T-helper 1 cell treated with Interleukin-12 subunit alpha and Interleukin-12 subunit beta and Interleukin-4 antibody, amounts not matched to agents 30 μg/mL and 1 μg/mL, for 36 hours (primary cell): ENCODE measurements at regions not wholly inside any gene's neighbourhood (a gene's known extent, or its start where the extent isn't known, plus 50 kb on each side); places are given as distances from the start of the nearest gene placed in this dataset.

Experiments used
- H3K27ac Mint-ChIP-seq: one replicate; pipeline ENCODE4 v1.8.0; 2021; ENCODE audit warnings: mild to moderate bottlenecking, mixed read lengths
- H3K27me3 Mint-ChIP-seq: one replicate; pipeline ENCODE4 v1.8.0; 2021; ENCODE audit warnings: low read depth, mixed read lengths
- H3K36me3 Mint-ChIP-seq: one replicate; pipeline ENCODE4 v1.8.0; 2021; ENCODE audit warnings: low read depth, mixed read lengths
- H3K4me1 Mint-ChIP-seq: one replicate; pipeline ENCODE4 v1.8.0; 2021; ENCODE audit warnings: low read depth, mixed read lengths
- H3K4me3 Mint-ChIP-seq: one replicate; pipeline ENCODE4 v1.8.0; 2021; ENCODE audit warnings: mild to moderate bottlenecking, moderate library complexity, mixed read lengths
- H3K9me3 Mint-ChIP-seq: one replicate; pipeline ENCODE4 v1.8.0; 2021; ENCODE audit warnings: mixed read lengths

DNA sequence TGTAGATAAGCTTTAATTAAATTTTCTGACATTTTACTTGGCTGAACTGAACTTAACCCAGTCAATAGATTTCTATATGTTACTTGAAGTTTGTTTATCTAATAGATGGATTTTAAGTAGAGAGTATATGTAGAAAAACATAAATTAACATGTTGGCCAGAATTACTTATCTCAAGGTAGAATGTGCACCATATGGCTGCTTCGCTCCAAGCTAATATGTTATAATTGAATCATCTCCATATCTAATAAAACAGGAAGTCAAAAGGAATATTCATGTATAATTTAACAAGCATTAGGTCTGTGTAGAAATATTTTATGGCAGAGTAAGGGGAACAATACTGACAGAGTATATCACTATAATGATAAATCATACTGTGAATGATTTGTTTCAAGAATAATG lies 650.7 kb upstream of the ALCAM start:
- Mint-ChIP-seq H3K27ac (no peak overlapping the region), H3K9me3 (no peaks in the 10 kb centered on the region), H3K4me1 (no peaks in the 10 kb centered on the region), H3K4me3 (no peak overlapping the region), H3K27me3 (no peaks in the 10 kb centered on the region), H3K36me3 (no peaks in the 10 kb centered on the region)

DNA sequence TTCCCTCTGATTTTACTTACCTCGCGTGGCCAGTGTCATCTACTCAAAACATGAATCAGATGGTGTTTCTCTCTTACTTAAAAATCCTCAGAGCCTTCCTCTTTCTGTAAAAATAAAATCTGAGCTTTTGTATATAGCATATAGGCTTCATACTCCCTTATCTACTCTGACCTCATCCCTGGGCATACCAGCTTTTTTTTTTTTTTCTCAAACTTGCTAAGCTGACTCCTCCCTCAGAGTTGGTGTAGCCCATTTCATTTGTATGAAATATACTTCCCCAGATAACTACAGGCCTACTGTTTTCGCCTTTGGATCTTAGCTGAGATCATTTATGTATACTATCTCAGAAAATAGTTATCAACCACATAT lies 648.9 kb upstream of the ALCAM start:
- Mint-ChIP-seq H3K27me3 (no peaks in the 10 kb centered on the region), H3K27ac (no peak overlapping the region), H3K36me3 (no peaks in the 10 kb centered on the region), H3K4me3 (no peak overlapping the region), H3K4me1 (no peaks in the 10 kb centered on the region), H3K9me3 (no peaks in the 10 kb centered on the region)

DNA sequence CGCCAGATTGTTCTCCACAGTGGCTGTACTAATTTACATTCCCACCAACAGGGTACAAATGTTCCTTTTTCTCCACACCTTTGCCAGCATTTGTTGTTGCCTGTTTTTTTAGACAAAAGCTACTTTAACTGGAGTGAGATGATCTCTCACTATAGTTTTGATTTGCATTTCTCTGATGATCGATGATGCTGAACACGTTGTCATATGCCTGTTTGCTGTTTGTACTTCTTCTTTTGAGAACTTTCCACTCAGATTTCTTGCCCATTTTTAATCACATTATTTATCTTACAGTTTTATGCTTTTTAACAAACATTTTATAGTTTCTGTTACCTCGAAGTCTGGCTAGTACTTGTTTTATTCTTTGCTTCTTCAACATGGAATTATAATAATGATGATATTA lies 643.7 kb upstream of the ALCAM start:
- no peak overlapping the region for H3K4me3 Mint-ChIP-seq
- H3K36me3 Mint-ChIP-seq, result no peaks in the 10 kb centered on the region
- H3K27ac Mint-ChIP-seq, result no peak overlapping the region
- H3K4me1 Mint-ChIP-seq, result no peaks in the 10 kb centered on the region
- no peaks in the 10 kb centered on the region for H3K27me3 Mint-ChIP-seq
- H3K9me3 Mint-ChIP-seq, result no peaks in the 10 kb centered on the region

DNA sequence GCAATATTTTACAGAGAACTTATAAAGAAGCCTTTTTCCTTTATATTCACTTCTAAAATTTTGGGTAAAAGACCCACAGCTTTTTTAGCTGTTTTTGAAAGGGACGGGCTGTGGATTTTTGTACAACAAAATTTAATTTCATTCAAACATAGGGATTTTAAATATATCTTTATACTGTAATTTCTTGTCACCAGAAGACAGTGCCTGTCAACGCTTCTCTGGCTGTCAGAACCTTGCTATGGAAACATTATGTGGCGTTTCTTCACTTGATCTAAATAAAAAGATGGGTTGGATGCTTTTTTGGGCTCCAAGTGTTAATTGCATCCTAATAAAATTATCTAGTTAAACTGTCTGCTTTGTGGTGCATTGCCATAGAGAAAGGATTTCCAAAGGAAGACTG lies 635.6 kb upstream of the ALCAM start:
- Mint-ChIP-seq H3K4me3 (no peak overlapping the region), H3K36me3 (no peaks in the 10 kb centered on the region), H3K27me3 (no peaks in the 10 kb centered on the region), H3K4me1 (no peaks in the 10 kb centered on the region), H3K9me3 (no peaks in the 10 kb centered on the region), H3K27ac (no peak overlapping the region)

DNA sequence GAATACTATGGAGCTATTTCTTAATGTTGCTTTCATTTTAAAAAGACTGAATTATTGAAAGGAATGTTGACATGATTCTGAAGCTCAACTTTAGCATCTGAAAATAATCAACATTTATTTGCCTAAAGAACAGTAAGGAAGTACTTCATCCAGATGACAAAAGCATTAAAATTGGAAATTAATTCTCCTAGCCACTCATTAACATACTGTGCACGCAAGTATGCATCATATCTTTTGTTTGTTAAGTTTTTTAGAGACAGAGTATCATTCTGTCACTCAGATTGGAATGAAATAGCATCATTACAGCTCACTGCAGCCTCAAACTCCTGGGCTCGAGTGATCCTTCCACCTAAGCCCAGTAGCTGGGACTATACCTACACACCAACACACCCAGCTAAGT lies 632.1 kb upstream of the ALCAM start:
- H3K4me1 Mint-ChIP-seq, result no peaks in the 10 kb centered on the region
- H3K36me3 Mint-ChIP-seq, result no peaks in the 10 kb centered on the region
- no peak overlapping the region for H3K27ac Mint-ChIP-seq
- H3K27me3 Mint-ChIP-seq, result no peaks in the 10 kb centered on the region
- H3K9me3 Mint-ChIP-seq, result no peaks in the 10 kb centered on the region
- no peak overlapping the region for H3K4me3 Mint-ChIP-seq

DNA sequence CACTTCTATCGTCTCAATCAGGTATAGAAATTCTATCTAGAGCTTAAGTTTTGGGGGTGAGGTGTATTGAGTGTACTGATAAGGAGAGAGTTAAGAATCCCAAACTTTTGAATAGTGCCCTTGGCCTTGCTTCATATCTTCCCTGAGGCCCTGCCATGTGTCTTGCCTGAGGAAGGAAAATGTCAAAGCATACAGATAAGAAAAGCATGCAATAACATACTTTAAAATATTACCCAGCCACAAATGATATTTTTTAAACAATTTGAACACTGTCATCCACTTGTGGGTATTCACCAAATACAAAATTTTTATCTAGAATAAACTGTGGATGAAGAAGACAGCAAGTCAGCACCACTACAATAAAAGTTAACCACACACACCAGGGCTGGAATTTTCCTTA lies 631.0 kb upstream of the ALCAM start:
- Mint-ChIP-seq H3K9me3 (no peaks in the 10 kb centered on the region), H3K4me3 (no peak overlapping the region), H3K27me3 (no peaks in the 10 kb centered on the region), H3K27ac (no peak overlapping the region), H3K36me3 (no peaks in the 10 kb centered on the region), H3K4me1 (no peaks in the 10 kb centered on the region)

DNA sequence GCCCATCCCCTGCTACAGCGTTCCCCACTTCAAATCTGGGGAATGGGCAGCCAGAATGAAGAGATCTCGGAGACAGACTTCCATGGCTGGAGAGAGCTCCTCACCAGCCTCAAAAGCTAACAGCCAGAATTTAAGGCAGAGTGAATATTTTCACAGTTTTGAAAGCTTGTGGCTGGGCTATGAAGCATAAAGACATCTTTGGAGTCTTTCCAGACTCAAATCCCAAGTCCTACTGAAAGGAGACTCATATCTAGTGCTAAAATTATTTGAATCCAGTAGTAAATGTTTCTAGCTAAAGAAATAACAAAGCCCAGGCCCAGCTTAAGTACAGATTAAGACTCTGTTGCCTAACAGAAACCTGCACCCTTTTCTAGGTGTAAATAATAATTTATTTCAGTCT lies 628.4 kb upstream of the ALCAM start:
- Mint-ChIP-seq H3K4me3 (no peak overlapping the region), H3K4me1 (no peaks in the 10 kb centered on the region), H3K36me3 (no peaks in the 10 kb centered on the region), H3K9me3 (no peaks in the 10 kb centered on the region), H3K27me3 (no peaks in the 10 kb centered on the region), H3K27ac (no peak overlapping the region)

DNA sequence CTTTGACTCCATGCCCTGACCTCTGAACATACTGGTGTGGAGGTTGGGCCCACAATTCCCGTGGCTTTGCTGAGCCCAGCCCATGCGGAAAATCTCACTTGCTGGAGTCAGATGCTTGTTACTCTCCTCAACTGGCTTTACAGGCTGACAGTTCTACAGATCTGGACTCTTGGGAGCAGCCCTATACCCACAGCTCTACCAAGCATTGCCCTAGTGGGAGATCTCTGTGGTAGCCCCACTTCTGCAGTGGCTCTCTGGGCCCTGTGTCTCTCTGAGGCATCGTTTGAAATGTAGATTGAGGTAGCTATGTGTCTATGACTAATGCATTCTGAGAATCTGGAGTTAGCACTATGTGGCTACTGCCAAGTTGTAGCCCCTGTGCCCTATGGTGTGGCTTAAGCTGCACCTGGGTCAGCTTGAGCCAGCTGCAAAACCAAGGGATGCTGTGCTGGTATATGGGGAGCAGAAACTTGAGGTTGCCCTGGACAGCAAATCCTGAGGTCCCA lies 625.8 kb upstream of the ALCAM start:
- Mint-ChIP-seq H3K4me1 (no peaks in the 10 kb centered on the region), H3K9me3 (no peaks in the 10 kb centered on the region), H3K36me3 (no peaks in the 10 kb centered on the region), H3K27me3 (no peaks in the 10 kb centered on the region), H3K4me3 (no peak overlapping the region), H3K27ac (no peak overlapping the region)

DNA sequence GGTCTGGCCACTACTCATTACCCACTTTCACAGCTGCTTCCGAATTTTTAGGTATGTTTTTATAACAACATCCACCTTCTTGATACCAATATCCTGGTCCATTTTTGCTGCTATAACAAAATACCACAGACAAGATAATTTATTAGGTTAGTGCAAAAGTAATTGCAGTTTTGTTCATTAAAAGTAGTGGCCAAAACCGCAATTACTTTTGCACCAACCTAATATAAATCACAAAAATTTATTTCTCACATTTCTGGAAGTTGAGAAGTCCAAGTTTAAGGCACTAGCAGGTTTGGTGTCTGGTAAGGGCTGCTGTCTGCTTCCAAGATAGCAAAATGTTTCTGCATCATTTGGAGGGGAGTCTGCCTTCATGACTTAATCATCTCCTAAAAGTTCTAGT lies 624.7 kb upstream of the ALCAM start:
- Mint-ChIP-seq H3K27me3 (no peaks in the 10 kb centered on the region), H3K27ac (no peak overlapping the region), H3K4me3 (no peak overlapping the region), H3K4me1 (no peaks in the 10 kb centered on the region), H3K9me3 (no peaks in the 10 kb centered on the region), H3K36me3 (no peaks in the 10 kb centered on the region)

DNA sequence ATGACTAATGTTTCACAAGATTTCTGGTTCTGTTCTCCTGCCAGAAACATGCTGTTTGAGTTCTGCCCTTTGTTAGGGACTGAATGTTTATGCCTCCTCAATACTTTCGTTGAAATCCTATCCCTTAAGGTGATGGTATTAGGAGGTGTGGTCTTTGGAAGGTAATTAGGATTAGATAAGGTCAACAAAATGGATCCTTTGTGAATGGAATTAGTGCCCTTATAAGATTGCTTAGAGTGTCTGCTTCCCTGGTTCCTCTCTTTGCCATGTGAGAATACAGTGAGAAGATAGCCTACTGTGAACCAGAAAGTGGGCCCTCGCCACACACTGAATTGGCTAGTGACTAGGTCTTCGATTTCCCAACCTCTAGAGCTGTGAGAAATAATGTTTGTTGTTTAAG lies 621.4 kb upstream of the ALCAM start:
- no peaks in the 10 kb centered on the region for H3K36me3 Mint-ChIP-seq
- H3K4me1 Mint-ChIP-seq, result no peaks in the 10 kb centered on the region
- no peak overlapping the region for H3K27ac Mint-ChIP-seq
- H3K27me3 Mint-ChIP-seq, result no peaks in the 10 kb centered on the region
- no peak overlapping the region for H3K4me3 Mint-ChIP-seq
- no peaks in the 10 kb centered on the region for H3K9me3 Mint-ChIP-seq

DNA sequence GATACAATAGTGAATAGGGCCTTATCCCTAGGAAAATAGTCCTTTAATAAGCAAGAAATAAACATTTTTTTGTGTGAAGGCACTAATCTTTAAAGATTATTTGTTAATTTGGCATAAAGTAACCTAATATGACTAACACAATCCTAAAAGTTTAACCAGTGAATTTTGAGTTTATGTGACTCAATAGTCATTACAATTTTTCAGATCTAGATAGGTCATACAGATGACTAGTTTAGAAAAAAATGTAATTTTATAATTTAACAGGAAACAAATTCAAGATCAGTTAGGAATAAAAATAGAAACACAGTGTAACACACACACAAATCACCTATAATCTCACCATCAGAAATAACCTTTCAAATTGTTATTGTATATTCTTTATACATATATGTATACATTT lies 620.7 kb upstream of the ALCAM start:
- no peaks in the 10 kb centered on the region for H3K36me3 Mint-ChIP-seq
- H3K9me3 Mint-ChIP-seq, result no peaks in the 10 kb centered on the region
- no peaks in the 10 kb centered on the region for H3K27me3 Mint-ChIP-seq
- H3K4me3 Mint-ChIP-seq, result no peak overlapping the region
- no peak overlapping the region for H3K27ac Mint-ChIP-seq
- no peaks in the 10 kb centered on the region for H3K4me1 Mint-ChIP-seq

DNA sequence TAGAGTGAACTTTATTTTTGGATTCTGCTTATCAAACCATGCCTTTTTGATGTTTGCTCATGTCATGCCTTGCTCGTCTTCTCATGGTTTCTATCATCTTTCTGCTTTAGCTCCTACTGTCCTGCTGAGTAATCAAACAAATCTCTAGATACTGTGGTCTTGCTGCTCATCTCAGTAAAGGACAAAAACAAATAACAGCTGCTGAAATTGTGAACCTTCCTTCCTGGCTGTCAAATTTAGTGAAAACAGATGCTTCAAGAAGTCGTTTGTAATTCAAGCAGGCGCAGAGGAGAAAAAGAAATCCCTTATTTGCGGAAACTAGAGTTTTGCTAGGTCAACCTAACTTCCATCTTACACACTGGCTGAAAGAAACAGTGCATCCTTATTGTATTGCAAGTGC lies 616.1 kb upstream of the ALCAM start:
- H3K27me3 Mint-ChIP-seq, result no peaks in the 10 kb centered on the region
- no peak overlapping the region for H3K27ac Mint-ChIP-seq
- no peaks in the 10 kb centered on the region for H3K36me3 Mint-ChIP-seq
- no peak overlapping the region for H3K4me3 Mint-ChIP-seq
- H3K9me3 Mint-ChIP-seq, result no peaks in the 10 kb centered on the region
- H3K4me1 Mint-ChIP-seq, result no peaks in the 10 kb centered on the region

DNA sequence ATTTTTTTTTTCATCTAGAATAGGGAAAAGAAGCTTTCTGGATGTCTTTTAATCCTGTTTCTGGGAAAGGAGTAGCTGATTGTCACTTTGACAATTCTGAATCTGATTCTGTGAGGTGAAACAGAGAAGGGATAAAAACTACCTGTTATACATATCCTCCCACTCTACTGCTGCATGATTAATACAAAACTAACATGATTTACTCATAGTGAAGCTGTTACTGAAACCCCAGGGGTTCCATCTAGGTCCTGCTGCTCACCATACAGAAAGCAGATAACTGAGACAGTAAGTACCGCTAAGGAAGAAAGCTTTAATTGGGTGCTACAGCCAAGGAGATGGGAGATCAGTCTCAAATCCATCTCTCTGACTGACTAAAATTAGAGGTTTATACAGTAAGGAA lies 610.9 kb upstream of the ALCAM start:
- Mint-ChIP-seq H3K4me3 (no peak overlapping the region), H3K36me3 (no peaks in the 10 kb centered on the region), H3K27me3 (no peaks in the 10 kb centered on the region), H3K27ac (no peak overlapping the region), H3K9me3 (peaks cover 4% of the 10 kb centered on the region), H3K4me1 (no peaks in the 10 kb centered on the region)

DNA sequence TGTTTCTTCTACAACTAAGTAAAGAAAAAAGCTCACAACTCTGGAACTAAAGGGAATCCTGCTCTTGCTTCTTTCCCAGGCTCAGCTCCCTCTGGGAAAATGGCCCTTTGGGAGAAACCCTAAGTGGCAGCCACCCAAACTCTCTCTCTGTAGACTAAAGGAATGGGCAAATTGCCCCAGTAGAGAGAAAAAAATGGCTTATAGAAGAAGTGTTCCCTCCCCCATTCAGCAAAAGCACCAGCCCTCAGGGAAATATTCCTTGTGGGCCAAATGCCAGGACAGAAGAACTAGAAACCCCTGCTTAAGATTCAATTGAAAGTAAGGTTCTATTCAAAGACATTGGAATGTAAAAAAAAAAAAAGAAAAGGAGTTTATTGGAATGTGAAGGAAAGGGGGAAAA lies 603.7 kb upstream of the ALCAM start:
- Mint-ChIP-seq H3K9me3 (no peaks in the 10 kb centered on the region), H3K4me3 (no peak overlapping the region), H3K4me1 (no peaks in the 10 kb centered on the region), H3K36me3 (no peaks in the 10 kb centered on the region), H3K27ac (no peak overlapping the region), H3K27me3 (no peaks in the 10 kb centered on the region)

DNA sequence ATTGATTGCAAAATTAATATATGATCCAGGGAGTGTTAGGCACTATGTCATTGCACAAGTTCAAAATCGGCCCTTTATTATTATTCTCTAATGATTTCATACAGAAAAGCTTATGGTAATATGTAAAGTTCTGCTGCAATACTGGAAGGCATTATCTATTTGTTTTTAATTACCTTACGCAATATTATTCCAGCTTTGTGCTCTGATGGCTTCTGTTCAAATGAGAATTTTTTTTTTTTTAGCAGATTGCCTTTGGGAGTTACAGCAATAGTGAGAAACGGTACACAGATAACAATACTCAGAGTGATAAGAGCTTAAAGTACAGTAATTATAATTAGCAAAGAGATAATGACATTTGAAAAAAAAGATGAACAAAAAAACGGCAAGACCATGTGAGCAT lies 602.2 kb upstream of the ALCAM start:
- no peak overlapping the region for H3K4me3 Mint-ChIP-seq
- H3K36me3 Mint-ChIP-seq, result no peaks in the 10 kb centered on the region
- no peak overlapping the region for H3K27ac Mint-ChIP-seq
- H3K27me3 Mint-ChIP-seq, result no peaks in the 10 kb centered on the region
- H3K9me3 Mint-ChIP-seq, result no peaks in the 10 kb centered on the region
- H3K4me1 Mint-ChIP-seq, result no peaks in the 10 kb centered on the region

DNA sequence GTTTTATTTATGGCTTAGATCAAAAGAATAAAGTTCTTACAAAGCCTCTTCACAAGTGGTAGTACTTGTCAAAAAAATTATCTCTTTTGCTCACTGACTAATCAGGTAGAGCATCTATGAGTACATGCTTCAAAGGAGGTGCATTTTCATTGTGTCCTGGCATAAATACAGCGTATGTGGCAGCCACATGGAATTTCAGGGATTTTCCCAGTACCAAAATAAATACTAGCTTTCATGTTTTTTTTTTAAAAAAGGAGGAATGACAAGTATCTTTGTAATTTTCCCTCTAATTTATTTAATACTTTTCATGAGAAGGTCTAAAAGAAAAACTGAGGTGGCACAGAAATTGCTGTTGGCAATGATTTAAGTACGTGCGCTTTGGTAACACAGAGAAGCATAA lies 597.8 kb upstream of the ALCAM start:
- Mint-ChIP-seq H3K9me3 (no peaks in the 10 kb centered on the region), H3K4me1 (no peaks in the 10 kb centered on the region), H3K4me3 (no peak overlapping the region), H3K27ac (no peak overlapping the region), H3K36me3 (no peaks in the 10 kb centered on the region), H3K27me3 (no peaks in the 10 kb centered on the region)
